ENCODE measurements at regions not wholly inside any gene's neighbourhood (a gene's known extent, or its start where the extent isn't known, plus 50 kb on each side); places are given as distances from the start of the nearest gene placed in this dataset.

- TF ChIP-seq CTCF (IDR thresholded peaks at IDR 0.05; ENCODE audit: low read depth, low read length, poor library complexity, severe bottlenecking) (no peak), EZH2phosphoT487 (IDR thresholded peaks at IDR 0.05; ENCODE audit: borderline replicate concordance, low read length) (no peak)
Observed at GRCh38 chr21:27566521-27566920, 599.6 kb upstream of the ADAMTS5 start.
